HTR-8/SVneo (cell line): ENCODE measurements at regions not wholly inside any gene's neighbourhood (a gene's known extent, or its start where the extent isn't known, plus 50 kb on each side); places are given as distances from the start of the nearest gene placed in this dataset.
A peak's percentile ranks its signal among the peaks of the same experiment; 100 is the strongest.

ENCODE experiments used
- DNase-seq: peaks from one replicate; pipeline ENCODE4 v3.0.0; 2011; ENCODE audit warnings: low spot score, mixed read lengths; ENCODE audit not compliant: insufficient read length
- FAIRE-seq: peaks from 2 replicates; lab custom pipeline; 2011; peaks lifted over from hg19 to GRCh38; lab: Jason Lieb, UNC

- DNase-seq (no peak), FAIRE-seq (no peak)
Measured at GRCh38 chr21:15549671-15550070, 180.1 kb upstream of the USP25 start.

GRCh38 chr21:15552914-15553494, 176.8 kb upstream of the USP25 start:
- peak; percentile 3 for DNase-seq
- FAIRE-seq, result no peak

GRCh38 chr21:15557925-15558324, 171.9 kb upstream of the USP25 start:
- DNase-seq (no peak), FAIRE-seq (no peak)

GRCh38 chr21:15558884-15559283, 170.9 kb upstream of the USP25 start:
- FAIRE-seq (no peak), DNase-seq (no peak)

GRCh38 chr21:15559660-15560059, 170.1 kb upstream of the USP25 start:
- DNase-seq, result no peak

GRCh38 chr21:15560383-15561056, 169.3 kb upstream of the USP25 start:
- no peak for DNase-seq
- FAIRE-seq, result no peak

More at GRCh38 chr21:15559660-15560059, 170.1 kb upstream of the USP25 start:
- no peak for FAIRE-seq

- DNase-seq, result no peak
- no peak for FAIRE-seq
Measured at GRCh38 chr21:15562748-15563147, 167.0 kb upstream of the USP25 start.

GRCh38 chr21:15564907-15565306, 164.9 kb upstream of the USP25 start:
- DNase-seq, result no peak
- no peak for FAIRE-seq

GRCh38 chr21:15566703-15567102, 163.1 kb upstream of the USP25 start:
- no peak for DNase-seq

GRCh38 chr21:15567191-15567590, 162.6 kb upstream of the USP25 start:
- no peak for DNase-seq
- FAIRE-seq, result no peak

More at GRCh38 chr21:15566703-15567102, 163.1 kb upstream of the USP25 start:
- no peak for FAIRE-seq

- DNase-seq (no peak), FAIRE-seq (no peak)
Measured at GRCh38 chr21:15568516-15568915, 161.3 kb upstream of the USP25 start.

GRCh38 chr21:15586752-15587427, 142.9 kb upstream of the USP25 start:
- FAIRE-seq, result no peak
- DNase-seq, result no peak

- peak; percentile 15 for DNase-seq
Measured at GRCh38 chr21:15592271-15592860, 137.4 kb upstream of the USP25 start.

GRCh38 chr21:15592957-15593356, 136.8 kb upstream of the USP25 start:
- FAIRE-seq (no peak), DNase-seq (no peak)

More at GRCh38 chr21:15592271-15592860, 137.4 kb upstream of the USP25 start:
- FAIRE-seq, result no peak

GRCh38 chr21:15601390-15601789, 128.4 kb upstream of the USP25 start:
- FAIRE-seq, result no peak
- no peak for DNase-seq

GRCh38 chr21:15604413-15604812, 125.4 kb upstream of the USP25 start:
- DNase-seq (peak; percentile 48), FAIRE-seq (peak; percentile 49)

- no peak for DNase-seq
- no peak for FAIRE-seq
Measured at GRCh38 chr21:15614766-15615165, 115.0 kb upstream of the USP25 start.

- no peak for DNase-seq
- FAIRE-seq, result no peak
Measured at GRCh38 chr21:15616864-15617574, 112.8 kb upstream of the USP25 start.

GRCh38 chr21:15617964-15618363, 111.8 kb upstream of the USP25 start:
- no peak for FAIRE-seq
- DNase-seq, result peak; percentile 54

- no peak for DNase-seq
- no peak for FAIRE-seq
Measured at GRCh38 chr21:15620892-15621291, 108.9 kb upstream of the USP25 start.
